ENCODE measurements at regions not wholly inside any gene's neighbourhood (a gene's known extent, or its start where the extent isn't known, plus 50 kb on each side); places are given as distances from the start of the nearest gene placed in this dataset.

DNA sequence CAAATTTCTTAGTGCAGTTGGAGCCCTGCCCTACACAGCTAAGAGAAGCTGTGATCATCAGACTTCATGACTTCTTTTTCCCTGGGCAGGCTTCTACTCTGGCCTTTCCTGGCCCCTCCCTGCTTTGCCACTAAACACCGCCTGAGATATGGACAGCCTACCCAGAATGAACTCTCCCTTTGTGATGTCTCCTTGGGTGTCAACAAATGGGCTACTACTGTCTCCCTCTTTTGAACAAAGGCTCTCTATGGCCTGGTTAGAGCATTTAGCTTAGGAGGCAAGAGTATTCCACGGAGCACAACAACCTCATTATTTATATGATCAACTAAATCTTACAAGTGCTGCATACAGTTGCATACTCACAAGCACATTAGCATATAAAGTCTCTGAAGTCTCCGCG, 127.6 kb upstream of the HCCS start:
- TF ChIP-seq, protein P1, sequence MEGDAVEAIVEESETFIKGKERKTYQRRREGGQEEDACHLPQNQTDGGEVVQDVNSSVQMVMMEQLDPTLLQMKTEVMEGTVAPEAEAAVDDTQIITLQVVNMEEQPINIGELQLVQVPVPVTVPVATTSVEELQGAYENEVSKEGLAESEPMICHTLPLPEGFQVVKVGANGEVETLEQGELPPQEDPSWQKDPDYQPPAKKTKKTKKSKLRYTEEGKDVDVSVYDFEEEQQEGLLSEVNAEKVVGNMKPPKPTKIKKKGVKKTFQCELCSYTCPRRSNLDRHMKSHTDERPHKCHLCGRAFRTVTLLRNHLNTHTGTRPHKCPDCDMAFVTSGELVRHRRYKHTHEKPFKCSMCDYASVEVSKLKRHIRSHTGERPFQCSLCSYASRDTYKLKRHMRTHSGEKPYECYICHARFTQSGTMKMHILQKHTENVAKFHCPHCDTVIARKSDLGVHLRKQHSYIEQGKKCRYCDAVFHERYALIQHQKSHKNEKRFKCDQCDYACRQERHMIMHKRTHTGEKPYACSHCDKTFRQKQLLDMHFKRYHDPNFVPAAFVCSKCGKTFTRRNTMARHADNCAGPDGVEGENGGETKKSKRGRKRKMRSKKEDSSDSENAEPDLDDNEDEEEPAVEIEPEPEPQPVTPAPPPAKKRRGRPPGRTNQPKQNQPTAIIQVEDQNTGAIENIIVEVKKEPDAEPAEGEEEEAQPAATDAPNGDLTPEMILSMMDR (IDR thresholded peaks at IDR 0.05; ENCODE audit: low read depth, low read length): no peak
- H3K4me3 ChIP-seq (ENCODE audit: low read depth, low read length): no peak overlapping the region
- in situ Hi-C loops (cut with HindIII; ENCODE audit: low sequenced_read_pairs): no loop called here
- DNase-seq (ENCODE audit: low read depth, low spot score): no peak

DNA sequence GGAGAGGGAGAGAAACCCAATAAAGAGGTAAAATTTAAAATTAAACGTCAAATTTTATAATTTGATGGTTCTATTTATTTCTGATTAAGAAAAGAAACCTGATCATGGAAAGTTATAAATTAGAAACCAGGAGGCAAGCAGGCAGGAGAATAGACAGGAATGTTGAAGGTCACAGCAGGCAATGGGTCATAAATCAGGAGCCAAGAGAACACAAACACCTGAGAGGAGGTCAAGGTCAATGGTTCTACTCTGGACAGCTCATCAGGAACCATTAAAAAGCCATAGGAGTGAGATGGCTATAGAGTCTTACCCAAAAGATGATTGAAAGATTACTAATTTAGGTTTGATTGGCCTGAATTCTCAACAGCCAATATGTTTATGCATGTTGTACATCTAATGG, 126.9 kb upstream of the HCCS start:
- TF ChIP-seq, protein P1 (IDR thresholded peaks at IDR 0.05; ENCODE audit: low read depth, low read length): no peak
- no peak overlapping the region for H3K4me3 ChIP-seq (ENCODE audit: low read depth, low read length)
- in situ Hi-C loops (cut with HindIII; ENCODE audit: low sequenced_read_pairs): no loop called here
- DNase-seq (ENCODE audit: low read depth, low spot score): no peak

DNA sequence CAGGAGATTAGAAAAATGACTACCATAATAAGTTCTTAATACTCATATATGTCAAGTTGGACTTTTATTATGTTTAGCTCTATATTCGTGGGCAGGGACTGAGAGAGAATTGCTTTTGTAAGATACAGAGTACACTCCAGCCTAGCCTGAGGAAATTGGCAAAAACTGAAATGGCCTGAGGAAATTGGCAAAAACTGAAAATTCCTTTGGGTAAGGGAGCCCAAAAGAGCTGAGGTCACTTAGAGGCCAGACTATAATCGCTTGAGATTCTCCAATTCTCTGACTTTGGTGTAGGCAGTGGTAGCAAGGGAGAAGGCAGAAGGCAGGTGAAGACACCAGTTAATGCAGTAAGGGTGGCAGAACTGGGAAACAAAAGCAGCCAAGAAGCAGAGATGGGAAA, 124.5 kb upstream of the HCCS start:
- DNase-seq (ENCODE audit: low read depth, low spot score): no peak
- in situ Hi-C loops (cut with HindIII; ENCODE audit: low sequenced_read_pairs): no loop called here

DNA sequence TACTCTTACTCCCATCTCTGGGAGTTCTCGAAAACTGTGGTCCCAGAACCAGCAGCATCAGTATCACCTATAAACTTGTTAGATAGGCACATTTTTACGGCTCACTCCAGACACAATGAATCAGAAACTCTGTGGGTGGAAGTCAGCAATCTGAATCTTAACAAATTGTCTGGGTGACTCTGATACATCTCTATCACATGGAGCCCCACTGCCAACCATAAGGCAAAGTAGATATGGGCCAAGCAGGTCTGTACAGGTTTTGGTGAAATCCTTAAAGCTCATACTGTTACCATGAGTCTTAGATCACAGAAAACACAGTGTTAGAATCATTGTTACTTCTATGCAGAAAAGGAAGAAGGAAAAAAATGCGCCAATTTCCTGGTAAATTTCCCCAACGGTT, 122.5 kb upstream of the HCCS start:
- no peak overlapping the region for H3K4me3 ChIP-seq (ENCODE audit: low read depth, low read length)
- TF ChIP-seq, protein P1 (IDR thresholded peaks at IDR 0.05; ENCODE audit: low read depth, low read length): no peak
- in situ Hi-C loops (cut with HindIII; ENCODE audit: low sequenced_read_pairs): no loop called here
- DNase-seq (ENCODE audit: low read depth, low spot score): no peak

More for the DNA sequence above, 124.5 kb upstream of the HCCS start:
- no peak overlapping the region for H3K4me3 ChIP-seq (ENCODE audit: low read depth, low read length)
- TF ChIP-seq, protein P1 (IDR thresholded peaks at IDR 0.05; ENCODE audit: low read depth, low read length): no peak

DNA sequence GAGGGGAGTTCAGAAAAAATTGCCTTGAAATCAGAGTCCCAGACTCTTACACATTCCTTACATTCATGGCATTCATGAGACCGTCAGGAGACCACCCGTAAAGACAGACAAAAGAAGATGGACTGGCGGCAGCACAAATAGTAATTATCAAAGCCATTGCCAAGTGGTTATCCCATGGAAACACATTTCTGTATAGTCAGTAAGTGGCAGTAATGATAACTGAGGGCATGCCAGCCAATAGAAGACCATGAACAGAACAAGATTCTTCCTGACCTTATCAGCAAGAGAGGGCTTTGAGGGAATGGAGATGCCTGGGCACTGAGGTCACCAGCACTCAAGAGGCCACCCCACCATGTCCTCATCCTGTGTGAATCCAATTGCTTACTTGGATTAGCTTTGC, 121.7 kb upstream of the HCCS start:
- in situ Hi-C loops (cut with HindIII; ENCODE audit: low sequenced_read_pairs): no loop called here
- DNase-seq (ENCODE audit: low read depth, low spot score): no peak
- TF ChIP-seq, protein P1 (IDR thresholded peaks at IDR 0.05; ENCODE audit: low read depth, low read length): no peak
- no peak overlapping the region for H3K4me3 ChIP-seq (ENCODE audit: low read depth, low read length)

DNA sequence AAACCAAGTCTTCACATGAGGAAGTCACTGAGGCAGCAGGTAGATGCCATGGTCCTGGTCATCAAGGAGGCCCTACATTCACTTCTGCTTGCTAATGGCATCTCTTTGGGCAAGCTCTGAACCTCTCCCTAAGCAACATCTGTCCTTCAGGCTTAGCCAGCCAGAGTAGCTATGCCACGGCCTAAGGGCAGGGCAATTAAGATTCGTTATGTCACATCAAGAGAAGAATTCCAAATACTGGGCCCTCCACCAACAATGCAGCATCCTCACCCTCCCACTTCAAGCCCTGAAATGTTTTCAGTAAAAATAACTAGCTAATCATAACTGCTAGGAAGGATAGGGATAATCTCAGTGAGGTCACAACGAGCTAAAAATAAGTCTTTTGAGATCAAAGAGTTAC, 120.7 kb upstream of the HCCS start:
- no peak for DNase-seq (ENCODE audit: low read depth, low spot score)
- in situ Hi-C loops (cut with HindIII; ENCODE audit: low sequenced_read_pairs): no loop called here
- TF ChIP-seq, protein P1 (IDR thresholded peaks at IDR 0.05; ENCODE audit: low read depth, low read length): no peak
- no peak overlapping the region for H3K4me3 ChIP-seq (ENCODE audit: low read depth, low read length)

DNA sequence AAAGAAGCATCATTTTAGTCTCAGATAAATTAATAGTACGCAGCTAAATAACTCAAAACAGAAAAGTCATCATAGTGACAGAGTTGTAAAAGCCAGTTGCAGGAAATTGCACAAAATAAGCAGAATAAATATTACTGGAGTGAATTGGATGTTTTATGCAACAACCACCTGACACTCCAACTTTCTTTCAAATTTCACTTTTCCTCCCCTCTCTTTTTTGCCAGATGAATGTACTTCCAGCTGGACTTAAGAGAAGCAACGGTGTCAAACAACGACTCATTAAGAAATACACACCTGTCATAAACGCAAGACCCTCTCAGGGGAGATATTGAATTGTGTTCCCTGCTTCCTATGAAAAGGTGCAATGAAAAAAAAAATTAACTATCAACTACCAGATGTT, 120.2 kb upstream of the HCCS start:
- in situ Hi-C loops (cut with HindIII; ENCODE audit: low sequenced_read_pairs): no loop called here
- no peak for DNase-seq (ENCODE audit: low read depth, low spot score)
- TF ChIP-seq, protein P1 (IDR thresholded peaks at IDR 0.05; ENCODE audit: low read depth, low read length): no peak
- no peak overlapping the region for H3K4me3 ChIP-seq (ENCODE audit: low read depth, low read length)
